ENCODE measurements at regions not wholly inside any gene's neighbourhood (a gene's known extent, or its start where the extent isn't known, plus 50 kb on each side); places are given as distances from the start of the nearest gene placed in this dataset.
"Not testable (repeated sequence)": the region's sequence is repeated elsewhere in the genome, so short reads cannot be mapped to it uniquely, and the experiment has no call there.

GRCh38 chr1:145553795-145554194 lies 54.0 kb upstream of the GPR89A start:
- H3K4me3 ChIP-seq (ENCODE audit: insufficient read depth, low read depth, low read length); H3K4me1 ChIP-seq (ENCODE audit: control insufficient read depth, insufficient read depth, low read length); H3K9me3 ChIP-seq (ENCODE audit: control insufficient read depth, low read length); H3K36me3 ChIP-seq (ENCODE audit: control insufficient read depth, insufficient read depth, low read length); H3K27ac ChIP-seq (ENCODE audit: insufficient read depth, low read depth, low read length, poor library complexity, severe bottlenecking); H3K27me3 ChIP-seq (ENCODE audit: control insufficient read depth, insufficient read depth, low read length, poor library complexity, severe bottlenecking): not testable (repeated sequence)

GRCh38 chr1:145545055-145545454 lies 62.7 kb upstream of the GPR89A start:
- H3K36me3 ChIP-seq (ENCODE audit: control insufficient read depth, insufficient read depth, low read length) = no peaks in the 10 kb centered on the region
- H3K27me3 ChIP-seq (ENCODE audit: control insufficient read depth, insufficient read depth, low read length, poor library complexity, severe bottlenecking) = no peaks in the 10 kb centered on the region
- no peak overlapping the region for H3K4me3 ChIP-seq (ENCODE audit: insufficient read depth, low read depth, low read length)
- no peak overlapping the region for H3K27ac ChIP-seq (ENCODE audit: insufficient read depth, low read depth, low read length, poor library complexity, severe bottlenecking)
- H3K9me3 ChIP-seq (ENCODE audit: control insufficient read depth, low read length) = no peaks in the 10 kb centered on the region
- H3K4me1 ChIP-seq (ENCODE audit: control insufficient read depth, insufficient read depth, low read length) = no peaks in the 10 kb centered on the region
- 83 to 100% methylated on average over 2 of the region's 2 CpGs for WGBS, 2 experiments

- 91 to 93% methylated on average over 2 of the region's 6 CpGs for whole genome bisulfite sequencing, 2 experiments
- not testable (repeated sequence) for H3K27ac ChIP-seq (ENCODE audit: insufficient read depth, low read depth, low read length, poor library complexity, severe bottlenecking); H3K27me3 ChIP-seq (ENCODE audit: control insufficient read depth, insufficient read depth, low read length, poor library complexity, severe bottlenecking); H3K36me3 ChIP-seq (ENCODE audit: control insufficient read depth, insufficient read depth, low read length); H3K4me3 ChIP-seq (ENCODE audit: insufficient read depth, low read depth, low read length); H3K4me1 ChIP-seq (ENCODE audit: control insufficient read depth, insufficient read depth, low read length); H3K9me3 ChIP-seq (ENCODE audit: control insufficient read depth, low read length)
Measured at GRCh38 chr1:145541685-145542084, 66.1 kb upstream of the GPR89A start.

GRCh38 chr1:145541246-145541645 lies 66.5 kb upstream of the GPR89A start:
- 31 to 37% methylated on average over 9 of the region's 9 CpGs for WGBS, 2 experiments
- H3K27me3 ChIP-seq (ENCODE audit: control insufficient read depth, insufficient read depth, low read length, poor library complexity, severe bottlenecking); H3K27ac ChIP-seq (ENCODE audit: insufficient read depth, low read depth, low read length, poor library complexity, severe bottlenecking); H3K4me1 ChIP-seq (ENCODE audit: control insufficient read depth, insufficient read depth, low read length); H3K36me3 ChIP-seq (ENCODE audit: control insufficient read depth, insufficient read depth, low read length); H3K9me3 ChIP-seq (ENCODE audit: control insufficient read depth, low read length); H3K4me3 ChIP-seq (ENCODE audit: insufficient read depth, low read depth, low read length): not testable (repeated sequence)

GRCh38 chr1:145538118-145538882 lies 69.5 kb upstream of the GPR89A start:
- not testable (repeated sequence) for H3K4me1 ChIP-seq (ENCODE audit: control insufficient read depth, insufficient read depth, low read length); H3K4me3 ChIP-seq (ENCODE audit: insufficient read depth, low read depth, low read length); H3K36me3 ChIP-seq (ENCODE audit: control insufficient read depth, insufficient read depth, low read length); H3K27me3 ChIP-seq (ENCODE audit: control insufficient read depth, insufficient read depth, low read length, poor library complexity, severe bottlenecking); H3K9me3 ChIP-seq (ENCODE audit: control insufficient read depth, low read length); H3K27ac ChIP-seq (ENCODE audit: insufficient read depth, low read depth, low read length, poor library complexity, severe bottlenecking)
- WGBS, 2 experiments = 93 to 99% methylated on average over 3 of the region's 3 CpGs

GRCh38 chr1:145537003-145537402 lies 70.8 kb upstream of the GPR89A start:
- not testable (repeated sequence) for H3K36me3 ChIP-seq (ENCODE audit: control insufficient read depth, insufficient read depth, low read length); H3K4me1 ChIP-seq (ENCODE audit: control insufficient read depth, insufficient read depth, low read length); H3K4me3 ChIP-seq (ENCODE audit: insufficient read depth, low read depth, low read length); H3K27ac ChIP-seq (ENCODE audit: insufficient read depth, low read depth, low read length, poor library complexity, severe bottlenecking); H3K27me3 ChIP-seq (ENCODE audit: control insufficient read depth, insufficient read depth, low read length, poor library complexity, severe bottlenecking); H3K9me3 ChIP-seq (ENCODE audit: control insufficient read depth, low read length)
- 100% methylated on average over 1 to 2 of the region's 2 CpGs for WGBS, 2 experiments

- H3K27ac ChIP-seq (ENCODE audit: insufficient read depth, low read depth, low read length, poor library complexity, severe bottlenecking); H3K27me3 ChIP-seq (ENCODE audit: control insufficient read depth, insufficient read depth, low read length, poor library complexity, severe bottlenecking); H3K4me3 ChIP-seq (ENCODE audit: insufficient read depth, low read depth, low read length); H3K4me1 ChIP-seq (ENCODE audit: control insufficient read depth, insufficient read depth, low read length); H3K36me3 ChIP-seq (ENCODE audit: control insufficient read depth, insufficient read depth, low read length); H3K9me3 ChIP-seq (ENCODE audit: control insufficient read depth, low read length): not testable (repeated sequence)
- WGBS, 2 experiments = 0 to 14% methylated on average over 1 to 2 of the region's 2 CpGs
Measured at GRCh38 chr1:145535461-145535860, 72.3 kb upstream of the GPR89A start.

GRCh38 chr1:145528068-145528564 lies 79.7 kb upstream of the GPR89A start:
- 78% methylated on average over 1 of the region's 1 CpG; no CpG with 5 or more reads in 1 of the 2 experiments for WGBS, 2 experiments
- H3K27me3 ChIP-seq (ENCODE audit: control insufficient read depth, insufficient read depth, low read length, poor library complexity, severe bottlenecking); H3K27ac ChIP-seq (ENCODE audit: insufficient read depth, low read depth, low read length, poor library complexity, severe bottlenecking); H3K36me3 ChIP-seq (ENCODE audit: control insufficient read depth, insufficient read depth, low read length); H3K4me3 ChIP-seq (ENCODE audit: insufficient read depth, low read depth, low read length); H3K9me3 ChIP-seq (ENCODE audit: control insufficient read depth, low read length); H3K4me1 ChIP-seq (ENCODE audit: control insufficient read depth, insufficient read depth, low read length): not testable (repeated sequence)

GRCh38 chr1:145520159-145520558 lies 87.6 kb upstream of the GPR89A start:
- H3K36me3 ChIP-seq (ENCODE audit: control insufficient read depth, insufficient read depth, low read length); H3K9me3 ChIP-seq (ENCODE audit: control insufficient read depth, low read length); H3K4me3 ChIP-seq (ENCODE audit: insufficient read depth, low read depth, low read length); H3K27ac ChIP-seq (ENCODE audit: insufficient read depth, low read depth, low read length, poor library complexity, severe bottlenecking); H3K27me3 ChIP-seq (ENCODE audit: control insufficient read depth, insufficient read depth, low read length, poor library complexity, severe bottlenecking); H3K4me1 ChIP-seq (ENCODE audit: control insufficient read depth, insufficient read depth, low read length): not testable (repeated sequence)
- WGBS, 2 experiments = 89 to 90% methylated on average over 3 of the region's 3 CpGs

- H3K36me3 ChIP-seq (ENCODE audit: control insufficient read depth, insufficient read depth, low read length); H3K4me1 ChIP-seq (ENCODE audit: control insufficient read depth, insufficient read depth, low read length); H3K27ac ChIP-seq (ENCODE audit: insufficient read depth, low read depth, low read length, poor library complexity, severe bottlenecking); H3K27me3 ChIP-seq (ENCODE audit: control insufficient read depth, insufficient read depth, low read length, poor library complexity, severe bottlenecking); H3K4me3 ChIP-seq (ENCODE audit: insufficient read depth, low read depth, low read length); H3K9me3 ChIP-seq (ENCODE audit: control insufficient read depth, low read length): not testable (repeated sequence)
- 97% methylated on average over 2 of the region's 3 CpGs; no CpG with 5 or more reads in 1 of the 2 experiments for WGBS, 2 experiments
Measured at GRCh38 chr1:145519302-145519701, 88.5 kb upstream of the GPR89A start.

- H3K4me1 ChIP-seq (ENCODE audit: control insufficient read depth, insufficient read depth, low read length); H3K27ac ChIP-seq (ENCODE audit: insufficient read depth, low read depth, low read length, poor library complexity, severe bottlenecking); H3K27me3 ChIP-seq (ENCODE audit: control insufficient read depth, insufficient read depth, low read length, poor library complexity, severe bottlenecking); H3K36me3 ChIP-seq (ENCODE audit: control insufficient read depth, insufficient read depth, low read length); H3K4me3 ChIP-seq (ENCODE audit: insufficient read depth, low read depth, low read length); H3K9me3 ChIP-seq (ENCODE audit: control insufficient read depth, low read length): not testable (repeated sequence)
- 0 to 13% methylated on average over 1 of the region's 2 CpGs for WGBS, 2 experiments
Measured at GRCh38 chr1:145513017-145513416, 87.6 kb upstream of the NBPF20 start.
